GM21381 (cell line): ENCODE measurements at regions not wholly inside any gene's neighbourhood (a gene's known extent, or its start where the extent isn't known, plus 50 kb on each side); places are given as distances from the start of the nearest gene placed in this dataset.
"Not testable (repeated sequence)": the region's sequence is repeated elsewhere in the genome, so short reads cannot be mapped to it uniquely, and the experiment has no call there.

Experiments used
- ATAC-seq: cut with Tn5 transposase; IDR thresholded peaks from one replicate; pipeline ENCODE4 v1.9.1; 2021; ENCODE audit warnings: mild to moderate bottlenecking, moderate library complexity; ENCODE audit not compliant: unreplicated experiment

- ATAC-seq = no peak
Observed at GRCh38 chr7:145151676-145152075, 315.8 kb upstream of the TPK1 start.

GRCh38 chr7:145147865-145148264 is 312.0 kb upstream of the TPK1 start:
- ATAC-seq = no peak

GRCh38 chr7:145143685-145144084 is 307.8 kb upstream of the TPK1 start:
- no peak for ATAC-seq

- ATAC-seq = no peak
Observed at GRCh38 chr7:145134377-145134776, 298.5 kb upstream of the TPK1 start.

- ATAC-seq = no peak
Observed at GRCh38 chr7:145123502-145123901, 287.6 kb upstream of the TPK1 start.

- no peak for ATAC-seq
Observed at GRCh38 chr7:145106001-145106400, 270.1 kb upstream of the TPK1 start.

GRCh38 chr7:145105561-145105960 is 269.7 kb upstream of the TPK1 start:
- no peak for ATAC-seq

GRCh38 chr7:145104400-145104799 is 268.5 kb upstream of the TPK1 start:
- no peak for ATAC-seq

- not testable (repeated sequence) for ATAC-seq
Observed at GRCh38 chr7:145102199-145102598, 266.3 kb upstream of the TPK1 start.

- ATAC-seq = no peak
Observed at GRCh38 chr7:145092766-145093165, 256.9 kb upstream of the TPK1 start.

GRCh38 chr7:145088111-145088745 is 252.4 kb upstream of the TPK1 start:
- no peak for ATAC-seq

GRCh38 chr7:145082366-145083161 is 246.7 kb upstream of the TPK1 start:
- ATAC-seq = no peak

- no peak for ATAC-seq
Observed at GRCh38 chr7:145065473-145065872, 229.6 kb upstream of the TPK1 start.

GRCh38 chr7:145064114-145064513 is 228.3 kb upstream of the TPK1 start:
- ATAC-seq = no peak

- ATAC-seq = no peak
Observed at GRCh38 chr7:145053781-145054180, 217.9 kb upstream of the TPK1 start.

- no peak for ATAC-seq
Observed at GRCh38 chr7:145050415-145050814, 214.6 kb upstream of the TPK1 start.

GRCh38 chr7:145036604-145037405 is 201.0 kb upstream of the TPK1 start:
- ATAC-seq = peak; percentile 92

GRCh38 chr7:145031162-145031561 is 195.3 kb upstream of the TPK1 start:
- no peak for ATAC-seq

GRCh38 chr7:145030754-145031153 is 194.9 kb upstream of the TPK1 start:
- no peak for ATAC-seq

- no peak for ATAC-seq
Observed at GRCh38 chr7:145020454-145020853, 184.6 kb upstream of the TPK1 start.

GRCh38 chr7:145016068-145016467 is 180.2 kb upstream of the TPK1 start:
- ATAC-seq = no peak

GRCh38 chr7:145009876-145010275 is 174.0 kb upstream of the TPK1 start:
- ATAC-seq = no peak
